GM21529 (cell line): ENCODE measurements at regions not wholly inside any gene's neighbourhood (a gene's known extent, or its start where the extent isn't known, plus 50 kb on each side); places are given as distances from the start of the nearest gene placed in this dataset.

Experiments
- ATAC-seq: cut with Tn5 transposase; IDR thresholded peaks from one replicate; pipeline ENCODE4 v1.9.1; 2021; ENCODE audit not compliant: unreplicated experiment

DNA sequence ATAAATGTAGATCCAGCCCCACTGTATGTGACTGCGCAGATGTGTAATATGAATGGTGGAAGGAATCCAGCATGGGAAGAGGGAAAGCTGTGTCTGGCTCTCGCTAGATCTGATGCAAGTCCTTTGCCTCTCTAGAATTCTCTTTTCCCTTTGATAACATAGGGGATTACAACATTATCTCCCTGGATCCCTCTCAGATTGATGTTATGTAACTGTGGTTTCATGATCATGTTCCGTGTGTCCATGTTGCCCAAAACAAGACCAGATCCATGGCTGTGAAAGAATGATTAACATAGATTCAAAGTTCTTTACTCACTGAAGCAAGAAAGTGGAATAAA is 184.0 kb upstream of the UBL3 start:
- ATAC-seq, result no peak

DNA sequence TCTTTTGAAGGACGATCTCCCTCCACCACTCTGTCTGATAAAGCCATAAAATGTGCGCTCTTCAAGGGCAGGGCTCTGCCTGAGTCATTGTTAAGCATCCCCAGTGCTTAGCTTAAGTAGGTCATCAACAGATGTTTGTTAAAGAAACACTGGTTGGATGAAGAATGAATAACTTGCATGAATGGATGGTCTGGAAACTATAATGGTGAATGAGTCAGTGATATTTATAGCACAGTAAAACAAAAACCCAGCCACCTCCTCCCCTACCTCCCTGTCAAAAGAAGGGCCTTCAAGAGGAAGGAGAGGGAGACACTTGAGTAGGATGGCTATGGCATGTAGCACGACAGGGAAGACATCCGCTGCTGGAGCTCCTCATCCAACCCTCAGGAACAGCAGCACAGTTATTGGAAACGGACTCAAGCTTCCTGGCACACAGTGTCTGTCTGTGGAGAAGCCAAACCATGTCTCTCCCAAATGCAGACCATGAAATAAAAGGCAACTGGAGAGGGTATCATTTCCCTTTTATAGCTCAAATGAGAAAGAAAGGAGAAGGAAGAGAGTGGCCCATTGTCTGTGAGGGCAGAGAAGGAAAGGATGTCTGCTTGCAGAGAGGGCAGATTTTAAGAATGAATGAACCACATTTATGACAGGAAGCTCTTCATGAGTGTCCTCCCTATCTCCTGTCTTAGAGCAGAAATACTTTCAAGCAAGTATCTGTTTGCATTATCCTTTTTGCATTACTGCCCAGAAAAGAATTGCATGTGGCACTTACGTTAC is 183.5 kb upstream of the UBL3 start:
- no peak for ATAC-seq

DNA sequence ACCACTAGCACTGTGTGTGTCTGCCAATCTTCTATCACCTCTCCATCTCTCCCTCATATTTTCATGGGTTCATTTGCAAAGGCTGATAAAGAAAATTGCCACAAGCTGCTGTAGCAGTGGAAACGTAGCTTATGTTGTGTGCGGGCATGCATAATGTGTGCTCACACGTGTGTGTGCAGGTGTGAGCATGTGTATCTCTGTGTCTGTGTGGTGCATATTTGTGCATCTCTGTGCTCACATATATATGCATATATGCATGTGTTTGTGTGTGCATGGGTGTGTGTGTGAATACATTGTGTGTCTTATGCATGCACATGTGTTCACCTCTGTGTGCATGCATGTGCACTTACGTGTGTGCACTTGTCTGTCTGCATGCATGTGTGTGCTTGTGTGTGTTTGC is 181.8 kb upstream of the UBL3 start:
- no peak for ATAC-seq

DNA sequence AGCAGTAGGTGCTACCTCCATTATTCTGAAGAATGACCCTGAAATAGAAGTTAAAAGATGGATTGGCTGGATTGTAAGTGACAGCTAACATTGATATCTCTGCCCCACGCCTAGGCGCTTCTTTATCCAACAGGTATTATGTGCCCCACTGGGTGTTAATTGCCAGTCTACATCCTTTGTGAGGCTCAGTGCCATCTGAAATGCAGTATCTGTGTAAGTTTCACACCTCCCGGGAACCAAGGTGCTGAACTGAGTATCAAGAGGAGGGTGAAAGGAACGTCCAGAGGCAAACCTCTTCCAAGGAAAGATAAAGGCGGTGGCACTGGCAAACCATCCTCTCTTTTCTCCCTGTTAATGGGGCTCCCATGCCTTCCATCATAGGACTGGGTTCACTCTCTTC is 181.1 kb upstream of the UBL3 start:
- ATAC-seq, result no peak

DNA sequence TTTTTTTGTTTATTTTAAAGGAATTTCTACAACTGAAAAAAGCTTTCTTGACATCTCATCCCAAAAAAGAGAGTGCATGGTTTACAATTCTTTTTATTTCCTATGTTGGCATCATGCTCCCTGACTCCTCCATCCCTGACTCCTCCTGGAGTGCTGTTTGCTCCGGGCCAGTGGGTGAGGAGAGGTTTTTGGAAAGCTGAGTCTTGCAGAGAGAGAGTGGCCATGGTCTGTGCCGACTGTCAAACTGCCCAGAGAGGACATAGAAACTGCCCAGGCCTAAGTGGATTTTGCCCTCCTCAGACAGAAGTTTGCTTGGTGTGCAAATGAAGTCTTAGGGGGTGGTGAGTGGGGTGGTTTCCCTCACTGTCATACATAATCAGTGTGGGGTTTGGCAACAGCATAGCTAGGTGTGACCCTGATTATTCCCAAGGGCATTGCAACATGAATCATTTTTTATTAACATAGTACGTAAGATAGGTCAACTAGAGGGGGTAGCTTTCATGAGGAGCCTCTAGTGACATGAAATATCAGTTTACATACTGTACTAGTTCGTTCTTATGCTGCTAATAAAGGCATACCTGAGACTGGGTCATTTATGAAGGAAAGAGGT is 179.8 kb upstream of the UBL3 start:
- ATAC-seq, result no peak

DNA sequence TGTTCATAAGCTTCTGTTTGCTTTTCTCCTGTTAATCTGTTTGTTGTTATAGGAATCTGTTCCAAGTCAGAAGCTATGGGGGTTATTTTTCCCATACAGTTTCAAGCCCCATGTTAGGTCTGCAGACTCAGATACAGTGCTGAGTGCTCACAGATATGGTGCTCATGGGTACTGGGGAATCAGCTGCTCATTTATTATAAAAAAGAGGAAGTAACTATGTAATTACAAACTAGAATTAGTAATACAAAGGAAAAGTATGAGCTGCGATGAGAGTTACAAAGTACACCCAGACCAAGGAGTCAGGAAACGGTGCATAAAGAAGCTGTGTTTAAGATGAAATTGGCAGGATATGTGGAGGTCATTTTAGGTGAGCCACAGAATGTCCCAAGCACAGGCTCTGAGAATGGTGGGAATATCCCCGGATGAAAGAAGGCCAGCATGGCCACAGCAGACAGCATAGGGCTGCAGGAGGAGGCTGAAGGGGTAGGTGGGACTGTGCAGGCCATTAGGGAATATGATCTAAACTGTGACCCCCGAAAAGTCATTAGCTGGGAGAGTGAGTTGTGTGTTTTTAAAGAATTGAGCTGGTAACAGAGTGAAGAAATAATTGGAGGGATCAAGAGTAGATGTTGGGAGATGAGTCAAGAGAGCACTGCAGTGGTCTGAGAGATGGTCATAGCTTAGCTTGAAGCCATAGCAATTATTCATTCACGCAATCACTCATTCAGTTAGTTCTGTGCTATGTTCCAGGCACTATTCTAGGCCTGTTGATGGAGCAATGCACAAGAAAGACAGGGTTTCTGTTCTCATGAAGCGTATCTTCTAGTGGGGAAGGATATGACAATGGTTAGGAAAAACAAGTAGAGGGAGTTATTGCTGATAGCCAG is 177.4 kb upstream of the UBL3 start:
- ATAC-seq, result no peak

DNA sequence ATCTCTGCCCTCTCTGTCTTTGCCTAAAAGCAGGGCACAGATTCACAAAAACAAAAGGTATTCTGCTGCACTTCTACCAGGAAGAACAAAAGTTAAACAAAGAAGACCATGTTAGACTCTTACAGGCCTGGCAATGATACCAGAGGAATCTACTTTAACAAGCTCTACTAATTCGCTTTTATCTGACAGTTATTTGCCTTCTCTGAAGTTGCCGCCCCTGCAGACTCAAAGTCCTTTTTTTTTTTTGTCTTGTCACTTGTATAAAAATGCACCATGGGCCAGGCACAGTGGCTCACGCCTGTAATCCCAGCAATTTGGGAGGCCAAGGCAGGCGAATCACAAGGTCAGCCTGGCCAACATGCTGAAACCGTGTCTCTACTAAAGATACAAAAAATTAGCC is 176.5 kb upstream of the UBL3 start:
- no peak for ATAC-seq

DNA sequence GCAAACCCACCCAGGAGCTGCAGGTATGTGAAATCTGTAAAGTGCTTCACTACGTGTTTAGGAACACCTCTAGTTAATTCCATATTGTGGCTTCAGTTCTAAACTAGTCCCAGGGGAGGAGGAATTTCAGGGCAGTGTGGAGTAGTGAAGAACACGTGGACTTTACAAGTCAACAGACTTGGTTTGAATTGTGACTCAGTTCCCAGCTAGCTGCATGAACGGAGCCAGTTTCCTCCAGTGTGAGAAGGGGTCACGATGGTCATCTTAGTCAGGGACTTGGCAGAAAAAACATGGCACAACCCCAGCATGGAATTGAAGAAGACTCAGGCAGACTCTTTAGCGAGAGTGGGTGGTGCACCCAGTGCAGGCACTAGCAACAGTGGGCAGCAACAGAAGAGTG is 175.7 kb upstream of the UBL3 start:
- ATAC-seq, result no peak

DNA sequence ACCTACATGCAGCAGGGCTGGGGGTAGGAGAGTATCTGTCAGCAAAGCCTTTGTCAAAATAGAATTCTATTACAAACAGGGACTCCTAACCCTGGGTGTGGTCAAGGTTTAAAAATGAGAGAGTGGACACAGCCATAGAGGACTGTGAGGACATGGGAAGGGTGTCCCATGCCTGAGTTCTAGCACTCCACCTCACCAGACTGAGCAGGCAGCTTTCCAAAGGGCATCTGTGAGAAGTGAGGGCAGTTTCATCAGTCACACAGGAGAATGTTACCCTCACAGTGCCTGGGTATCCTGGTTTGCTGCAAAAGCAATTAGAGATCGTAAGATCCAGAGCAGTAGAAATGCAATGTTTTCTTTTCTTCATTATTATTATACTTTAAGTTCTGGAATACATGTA is 174.9 kb upstream of the UBL3 start:
- no peak for ATAC-seq

DNA sequence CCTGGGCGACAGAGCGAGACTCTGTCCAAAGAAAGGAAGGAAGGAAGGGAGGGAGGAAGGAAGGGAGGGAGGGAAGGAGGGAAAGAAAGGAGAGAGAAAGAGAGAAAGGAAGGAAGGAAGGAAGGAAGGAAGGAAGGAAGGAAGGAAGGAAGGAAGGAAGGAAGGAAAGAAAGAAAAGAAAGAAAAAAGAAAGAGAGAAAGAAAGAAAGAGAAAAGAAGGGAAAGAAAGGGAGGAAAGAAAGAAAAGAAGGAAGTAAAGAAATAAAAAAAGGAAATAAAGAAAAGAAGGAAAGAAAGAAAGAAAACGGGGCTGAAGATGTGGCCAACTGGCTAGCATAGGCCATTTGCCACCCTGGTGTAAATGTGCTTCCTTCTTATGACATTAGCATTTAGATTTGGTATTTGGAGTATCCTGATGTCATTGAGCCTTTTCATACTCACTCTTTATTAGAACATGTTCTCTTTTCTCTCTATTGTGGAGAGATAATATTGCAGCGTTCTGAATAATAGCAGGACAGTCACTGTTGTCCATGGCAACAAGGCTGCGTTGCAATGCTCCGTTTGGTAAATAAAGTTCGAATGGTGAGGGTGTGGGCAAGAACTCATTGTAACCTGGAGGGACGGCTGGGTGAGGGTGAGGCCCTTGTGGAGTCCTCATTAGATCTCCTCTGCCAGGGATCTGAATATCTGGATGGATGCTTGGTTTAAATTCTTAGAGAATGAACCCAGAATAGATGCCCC is 173.9 kb upstream of the UBL3 start:
- ATAC-seq, result no peak

DNA sequence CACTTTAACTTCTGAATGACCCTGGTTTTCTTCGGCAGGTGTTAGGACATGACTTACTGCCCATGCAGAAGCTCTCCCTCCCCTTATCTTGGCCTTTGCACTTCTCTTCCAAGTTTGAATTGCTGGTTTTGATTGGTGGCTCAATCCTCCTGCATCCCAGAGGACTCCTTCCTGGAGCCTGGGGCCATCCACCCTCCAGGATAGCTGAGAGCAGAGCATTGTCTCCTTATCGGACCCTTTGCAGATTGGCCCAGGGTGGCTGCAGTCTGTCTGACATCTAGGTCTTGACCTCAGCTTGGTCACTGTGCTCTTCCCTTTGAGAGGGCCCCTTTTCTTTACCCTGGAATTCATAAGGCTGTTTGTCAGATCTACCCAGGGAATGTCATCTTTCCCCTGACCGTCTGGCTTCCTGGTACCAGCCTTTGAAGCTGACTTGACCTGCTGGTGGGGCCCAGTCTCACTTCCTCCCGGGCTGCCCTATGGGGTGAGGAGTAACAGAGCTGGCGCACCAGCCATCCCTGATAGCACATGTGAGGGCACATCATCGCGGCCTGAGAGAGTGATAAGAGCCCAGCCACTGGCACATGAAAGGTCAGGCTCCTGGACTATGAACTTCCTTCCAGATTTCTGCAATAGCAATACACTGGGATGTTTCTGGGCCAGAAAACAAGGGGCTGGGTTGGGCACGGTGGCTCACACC is 172.9 kb upstream of the UBL3 start:
- ATAC-seq, result no peak

DNA sequence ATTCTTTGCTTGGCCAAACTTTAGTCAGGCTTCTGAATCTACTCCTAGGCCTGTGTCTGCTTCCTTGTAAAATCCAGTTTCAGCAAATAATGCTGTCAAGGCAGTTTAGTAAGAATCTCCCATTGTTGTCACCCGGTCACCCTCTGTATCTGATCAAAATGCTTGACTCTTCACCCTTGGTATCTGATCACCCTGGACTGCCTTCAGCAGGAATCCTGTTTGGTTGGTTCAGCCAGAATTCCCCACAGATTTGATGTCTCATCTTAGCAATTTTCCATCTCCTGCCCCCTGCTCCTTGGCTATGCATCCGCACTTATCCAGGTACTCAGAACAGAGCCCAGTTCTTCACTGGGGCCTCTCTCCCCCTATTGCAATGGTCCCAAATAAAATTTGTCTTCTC is 172.4 kb upstream of the UBL3 start:
- no peak for ATAC-seq

DNA sequence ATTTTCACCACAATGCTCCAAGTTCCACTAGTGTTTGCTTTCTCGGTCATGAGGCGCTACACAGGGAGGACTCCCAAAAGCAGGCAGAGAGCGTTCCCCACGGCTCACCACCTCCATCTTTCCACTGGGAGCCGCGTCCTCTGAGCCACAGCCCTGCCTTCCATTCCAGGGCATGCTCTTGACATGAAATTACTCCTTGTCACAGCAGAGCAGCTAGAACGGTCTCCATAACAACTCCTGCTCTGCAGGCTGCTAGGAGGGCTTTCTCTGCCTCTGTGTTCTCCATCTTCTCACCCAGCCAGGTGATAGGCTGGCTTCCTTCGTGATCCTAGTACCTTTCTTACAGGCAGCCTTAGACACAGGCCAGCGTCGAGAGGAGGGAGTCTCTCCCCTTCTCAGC is 171.8 kb upstream of the UBL3 start:
- no peak for ATAC-seq

DNA sequence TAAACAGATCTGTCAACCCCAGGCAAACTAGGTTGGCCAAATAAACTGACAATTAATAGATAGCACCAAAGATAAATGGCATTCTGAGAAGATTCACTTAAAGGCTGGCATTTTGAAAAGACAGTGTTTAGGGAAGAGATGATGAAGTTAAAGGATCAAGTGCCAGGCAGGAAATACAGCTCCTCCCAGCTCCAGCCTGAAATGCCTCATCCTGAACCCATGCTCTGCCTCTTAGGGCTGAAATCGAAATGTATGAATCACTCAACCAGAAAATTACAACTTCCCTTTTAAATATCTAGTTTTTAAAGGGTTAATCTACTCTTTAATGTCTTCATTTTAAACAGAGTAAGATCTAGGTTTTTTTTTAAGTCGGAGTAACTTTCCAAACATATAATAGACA is 171.2 kb upstream of the UBL3 start:
- no peak for ATAC-seq

DNA sequence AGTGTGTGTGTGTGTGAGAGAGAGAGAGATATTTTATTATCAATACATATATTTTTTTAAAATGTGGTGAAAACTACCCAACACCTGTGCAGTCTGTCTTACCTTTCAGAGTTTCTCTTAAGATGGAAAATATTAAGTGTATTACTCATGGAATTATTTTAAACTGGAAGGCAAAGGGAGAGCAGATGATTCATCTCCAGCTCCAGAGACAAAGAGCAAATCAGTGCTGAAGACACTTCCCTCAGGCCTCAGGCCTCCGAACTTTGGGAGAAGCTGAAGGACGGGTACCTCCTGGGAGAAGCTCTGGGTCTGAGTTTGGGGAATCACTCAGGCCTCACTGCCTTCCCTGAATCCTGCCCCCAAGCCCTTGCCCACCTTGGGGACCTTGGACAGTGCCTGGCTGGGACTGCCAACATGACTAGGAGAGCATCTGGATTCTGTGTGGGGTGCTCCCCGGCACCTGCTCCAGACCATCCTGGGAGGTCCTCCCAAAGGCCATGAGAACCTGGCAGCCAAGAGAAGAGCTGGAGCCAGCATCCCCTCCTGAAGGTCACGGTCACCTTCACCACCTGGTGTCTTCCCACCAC is 170.4 kb upstream of the UBL3 start:
- no peak for ATAC-seq

DNA sequence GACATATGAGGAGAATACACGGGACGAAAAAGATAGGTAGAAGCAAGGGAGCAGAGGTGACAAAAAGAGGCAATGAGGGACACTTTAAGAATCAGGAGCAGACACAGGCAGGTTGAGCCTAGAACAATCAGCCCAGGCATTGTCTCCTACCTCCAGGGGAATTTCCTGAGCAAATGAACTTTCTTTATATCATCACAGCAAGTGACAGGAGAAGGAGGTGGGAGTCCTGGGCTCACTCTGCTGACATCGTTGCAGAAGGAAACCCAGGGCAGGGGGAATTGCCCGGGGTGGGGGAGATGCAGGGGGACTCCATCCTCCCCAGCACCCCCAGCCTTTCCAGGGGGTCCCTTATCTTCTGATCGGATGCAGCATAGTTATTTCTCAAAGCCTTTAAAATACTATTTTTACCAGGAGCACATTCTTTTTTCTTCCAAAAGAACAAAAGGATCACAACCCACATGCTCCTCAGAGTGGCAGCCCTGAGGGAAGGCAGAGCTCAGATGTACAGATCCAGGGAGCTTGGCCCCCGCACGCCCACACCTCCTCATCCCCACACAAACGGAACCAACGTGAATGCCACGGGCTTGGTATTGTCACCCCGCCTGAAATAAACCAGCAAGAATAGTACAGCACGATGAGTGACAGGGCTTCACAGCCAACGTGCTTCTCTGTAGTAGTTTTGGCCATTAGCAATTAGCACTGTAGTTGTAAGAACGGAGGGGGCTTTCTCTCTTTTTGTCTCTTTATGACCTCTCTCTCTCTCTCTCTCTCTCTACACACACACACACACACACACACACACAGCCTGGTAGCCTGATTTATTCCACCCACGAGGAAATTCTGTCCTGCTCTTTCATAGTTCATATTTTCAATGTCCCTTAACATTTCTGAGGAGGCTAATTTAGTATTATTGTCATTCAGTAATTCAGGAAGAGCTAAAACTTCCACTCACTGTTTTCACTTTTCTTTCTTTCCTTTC is 169.5 kb upstream of the UBL3 start:
- ATAC-seq, result no peak

DNA sequence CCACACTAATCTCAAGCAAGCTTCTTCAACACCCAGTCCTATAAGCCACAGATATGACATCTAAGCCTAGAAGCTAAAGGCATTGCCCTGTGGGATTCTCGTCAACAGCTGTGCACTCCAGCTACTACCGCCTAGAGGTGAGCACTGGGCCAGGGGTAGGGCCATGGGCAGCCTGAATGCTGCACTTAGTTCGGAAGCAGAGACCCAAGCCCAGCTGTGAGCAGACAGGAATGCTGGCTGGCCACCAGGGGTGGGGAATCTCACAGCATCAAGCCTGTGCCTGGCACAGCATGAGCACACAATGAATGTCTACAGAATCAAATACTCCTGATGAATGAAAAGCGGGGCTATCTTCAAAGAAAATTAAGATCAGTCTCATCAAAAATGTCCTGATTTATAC is 167.5 kb upstream of the UBL3 start:
- no peak for ATAC-seq

DNA sequence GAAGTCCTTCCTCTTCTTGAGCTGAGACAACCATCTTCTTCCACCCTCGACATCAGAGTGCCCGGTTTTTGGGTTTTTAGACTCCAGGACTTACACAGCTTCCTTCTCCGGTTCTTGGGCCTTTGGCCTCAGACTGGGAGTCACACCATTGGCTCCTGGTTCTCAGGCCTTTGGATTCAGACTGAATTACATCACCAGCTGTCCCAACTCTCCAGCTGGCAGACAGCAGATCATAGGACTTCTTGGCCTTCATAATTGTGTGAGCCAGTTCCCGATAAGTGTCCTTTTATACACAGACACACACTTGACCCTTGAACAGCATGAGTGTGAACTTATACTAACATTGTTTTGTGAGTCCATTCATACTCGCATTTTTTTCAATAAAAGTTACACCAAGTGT is 166.0 kb upstream of the UBL3 start:
- no peak for ATAC-seq

DNA sequence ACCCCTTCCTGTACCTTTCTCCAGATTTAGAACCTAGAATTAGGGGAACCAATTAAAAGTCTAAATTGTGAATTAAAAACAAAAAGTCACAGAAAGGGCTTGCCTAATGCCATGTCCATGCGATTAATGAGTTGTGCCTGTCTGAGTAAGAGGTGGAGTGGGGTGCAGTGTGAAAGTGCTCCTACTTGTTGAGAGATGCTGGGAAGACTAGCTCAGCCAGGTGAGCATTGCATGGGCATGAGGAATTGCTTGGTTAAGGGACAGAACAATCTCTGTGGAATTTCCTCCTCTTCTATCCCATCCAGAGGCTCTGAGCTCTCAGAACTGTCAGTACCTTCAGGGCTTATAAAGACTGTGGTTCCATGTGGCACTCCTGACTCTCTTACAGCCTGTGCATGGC is 159.0 kb upstream of the UBL3 start:
- ATAC-seq, result no peak
